ENCODE measurements at regions not wholly inside any gene's neighbourhood (a gene's known extent, or its start where the extent isn't known, plus 50 kb on each side); places are given as distances from the start of the nearest gene placed in this dataset.
"Not testable (repeated sequence)": the region's sequence is repeated elsewhere in the genome, so short reads cannot be mapped to it uniquely, and the experiment has no call there.

GRCh38 chr6:21729431-21729830, 135.9 kb downstream of the SOX4 start:
- Mint-ChIP-seq H3K4me3 (no peak overlapping the region), H3K36me3 (ENCODE audit: low read depth) (no peaks in the 10 kb centered on the region), H3K4me1 (no peaks in the 10 kb centered on the region), H3K27me3 (no peaks in the 10 kb centered on the region), H3K9me3 (no peaks in the 10 kb centered on the region), H3K27ac (no peak overlapping the region)
- no peak for ATAC-seq (replicated peaks)

DNA sequence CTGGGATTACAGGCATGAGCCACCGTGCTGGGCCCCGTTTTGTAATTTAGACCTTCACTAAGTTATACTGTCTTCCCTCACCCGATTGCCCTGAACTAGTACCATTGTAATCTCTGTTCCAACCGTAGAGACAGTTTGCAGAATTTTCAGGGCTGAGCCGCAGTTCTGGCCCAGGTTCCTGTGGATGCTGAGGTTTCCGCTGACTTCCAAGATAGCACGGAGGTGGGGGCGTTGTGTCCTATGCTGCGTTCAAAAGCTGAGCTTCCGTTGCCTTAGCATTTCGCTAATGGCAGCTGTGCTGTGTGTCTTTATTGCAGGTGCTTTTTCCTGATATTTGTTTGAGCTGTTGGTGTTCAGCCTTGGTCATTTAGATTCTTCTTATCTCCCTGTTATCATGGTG, 137.0 kb downstream of the SOX4 start:
- Mint-ChIP-seq H3K9me3 (no peaks in the 10 kb centered on the region), H3K4me1 (no peaks in the 10 kb centered on the region), H3K36me3 (ENCODE audit: low read depth) (no peaks in the 10 kb centered on the region), H3K4me3 (no peak overlapping the region), H3K27ac (no peak overlapping the region), H3K27me3 (no peaks in the 10 kb centered on the region)
- ATAC-seq (replicated peaks), result no peak

DNA sequence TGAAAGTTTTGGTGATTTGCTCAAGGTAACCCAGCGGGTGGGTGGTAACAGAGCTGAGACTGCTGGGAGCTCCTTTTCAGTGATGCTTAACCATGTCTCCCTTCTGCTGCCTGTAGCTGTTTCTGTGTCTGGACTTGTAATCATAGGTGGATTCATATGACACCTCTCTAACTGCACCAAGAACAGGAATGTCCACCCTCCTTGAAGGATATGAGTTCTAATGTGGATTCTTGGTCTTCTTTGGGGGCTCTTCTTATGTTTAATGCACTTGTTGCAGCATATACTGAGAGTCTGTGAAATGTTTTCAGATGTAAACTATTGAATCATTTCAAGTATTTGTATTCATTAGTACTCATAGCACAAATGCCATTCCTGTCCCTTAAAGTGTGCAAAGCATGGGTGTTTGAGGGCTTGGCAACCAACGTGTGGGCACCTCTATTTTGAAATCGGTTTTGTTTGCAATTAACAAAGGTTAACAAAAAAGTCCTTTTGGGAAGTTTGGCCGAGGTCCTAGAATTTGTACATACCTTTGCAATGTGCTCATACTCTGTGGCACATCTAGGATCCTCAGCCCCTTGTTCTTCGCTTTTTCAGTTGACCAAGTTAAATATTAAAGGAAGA, 138.0 kb downstream of the SOX4 start:
- Mint-ChIP-seq H3K27me3 (no peaks in the 10 kb centered on the region), H3K9me3 (no peaks in the 10 kb centered on the region)

GRCh38 chr6:21732032-21732730, 138.6 kb downstream of the SOX4 start:
- not testable (repeated sequence) for H3K27me3 Mint-ChIP-seq; H3K36me3 Mint-ChIP-seq (ENCODE audit: low read depth); H3K4me3 Mint-ChIP-seq; H3K27ac Mint-ChIP-seq; H3K4me1 Mint-ChIP-seq; H3K9me3 Mint-ChIP-seq; ATAC-seq (replicated peaks)

More for the DNA sequence above, 138.0 kb downstream of the SOX4 start:
- Mint-ChIP-seq H3K4me1 (no peaks in the 10 kb centered on the region), H3K36me3 (ENCODE audit: low read depth) (no peaks in the 10 kb centered on the region), H3K27ac (no peak overlapping the region), H3K4me3 (no peak overlapping the region)
- ATAC-seq (replicated peaks), result no peak

- Mint-ChIP-seq H3K9me3 (no peaks in the 10 kb centered on the region), H3K36me3 (ENCODE audit: low read depth) (no peaks in the 10 kb centered on the region), H3K4me3 (no peak overlapping the region), H3K4me1 (no peaks in the 10 kb centered on the region), H3K27ac (no peak overlapping the region), H3K27me3 (peaks cover 3% of the 10 kb centered on the region)
- no peak for ATAC-seq (replicated peaks)
Observed at GRCh38 chr6:21732731-21733130, 139.2 kb downstream of the SOX4 start.

DNA sequence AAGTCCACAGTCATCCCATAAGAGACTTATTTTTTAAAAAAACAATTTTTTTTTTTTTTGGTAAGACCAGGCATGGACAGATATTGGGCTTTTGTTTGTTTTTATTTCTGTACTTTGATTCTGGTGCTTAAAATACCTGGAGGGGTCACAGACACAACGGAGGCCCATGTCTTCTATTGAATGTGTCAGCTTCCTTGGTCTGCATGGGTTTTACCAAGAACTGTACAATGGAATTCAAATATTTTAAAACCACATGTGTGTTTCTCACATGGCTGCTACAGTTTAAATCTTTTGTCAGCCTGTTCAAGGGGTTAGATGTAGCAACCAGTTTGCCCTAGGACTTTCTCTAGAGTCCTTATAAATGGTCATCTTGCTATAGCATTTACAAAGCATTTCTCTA, 139.8 kb downstream of the SOX4 start:
- Mint-ChIP-seq H3K9me3 (no peaks in the 10 kb centered on the region), H3K36me3 (ENCODE audit: low read depth) (no peaks in the 10 kb centered on the region)

DNA sequence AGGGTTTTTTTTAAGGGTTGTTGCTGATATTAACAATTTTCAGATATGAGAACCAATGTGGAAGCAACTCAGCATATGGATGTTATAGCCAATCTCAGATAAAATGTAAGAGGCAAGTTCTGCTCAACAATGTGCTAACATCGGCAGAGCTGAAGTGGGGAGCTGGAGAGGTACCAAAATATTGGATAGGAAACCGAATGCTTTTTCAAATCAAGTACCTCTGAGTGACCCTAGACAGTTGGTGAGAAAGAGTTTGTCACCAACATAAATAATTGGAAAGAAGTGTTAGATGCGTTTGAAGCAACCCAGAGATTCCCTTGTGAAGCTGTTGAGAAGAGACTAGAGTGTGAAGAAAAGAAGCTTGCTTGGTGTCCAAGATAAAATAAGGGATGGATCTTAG, 140.7 kb downstream of the SOX4 start:
- Mint-ChIP-seq H3K36me3 (ENCODE audit: low read depth) (no peaks in the 10 kb centered on the region), H3K4me1 (no peaks in the 10 kb centered on the region), H3K27ac (no peak overlapping the region), H3K4me3 (no peak overlapping the region), H3K9me3 (no peaks in the 10 kb centered on the region), H3K27me3 (peaks cover 4% of the 10 kb centered on the region)
- ATAC-seq (replicated peaks), result no peak

More for the DNA sequence above, 139.8 kb downstream of the SOX4 start:
- no peaks in the 10 kb centered on the region for H3K4me1 Mint-ChIP-seq
- no peak overlapping the region for H3K27ac Mint-ChIP-seq
- no peak for ATAC-seq (replicated peaks)
- peaks cover 4% of the 10 kb centered on the region for H3K27me3 Mint-ChIP-seq
- no peak overlapping the region for H3K4me3 Mint-ChIP-seq

DNA sequence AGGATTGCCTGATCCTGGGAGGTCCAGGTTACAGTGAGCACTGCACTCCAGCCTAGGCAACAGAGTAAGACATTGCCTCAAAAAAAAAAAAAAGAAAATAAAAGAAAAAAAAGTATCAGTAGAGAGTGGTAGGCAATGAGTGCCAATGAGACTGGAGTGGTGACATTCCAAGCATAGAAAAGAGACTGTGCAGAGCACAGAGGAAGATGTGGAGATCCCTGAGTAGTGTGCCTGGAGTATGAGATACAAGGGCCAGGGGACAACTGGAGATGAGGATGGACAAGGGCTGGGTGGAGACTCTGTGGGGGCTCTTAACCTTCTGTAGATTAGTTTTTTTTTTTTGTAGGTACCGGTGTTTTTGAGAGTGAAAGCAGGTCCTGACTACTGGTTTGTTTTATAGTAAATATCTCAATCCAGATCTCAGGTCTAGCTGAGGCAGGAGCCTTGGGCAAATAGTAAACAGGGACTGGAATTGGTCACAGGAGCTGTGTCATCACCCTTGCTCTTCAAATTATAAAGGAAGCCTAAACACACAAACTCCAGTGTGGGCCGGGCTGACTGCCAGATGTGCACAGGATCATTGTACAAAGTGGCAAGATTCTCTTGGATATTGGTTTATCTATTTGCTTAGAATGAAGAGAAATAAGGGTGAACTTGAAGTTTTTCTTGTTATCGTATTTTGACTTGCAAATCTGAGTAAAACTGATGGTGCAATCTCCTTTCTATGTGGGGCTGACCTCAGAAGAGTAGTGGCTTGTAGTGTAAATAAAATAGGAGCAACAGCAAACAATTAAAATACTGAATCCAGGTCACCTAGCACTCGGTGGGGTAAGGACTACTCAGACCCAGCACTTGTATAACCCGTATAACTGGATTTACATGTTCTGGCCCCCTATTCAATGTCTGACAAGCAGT, 144.9 kb downstream of the SOX4 start:
- Mint-ChIP-seq H3K9me3 (no peaks in the 10 kb centered on the region), H3K36me3 (ENCODE audit: low read depth) (no peaks in the 10 kb centered on the region), H3K4me1 (no peaks in the 10 kb centered on the region), H3K27me3 (peaks cover 4% of the 10 kb centered on the region), H3K27ac (no peak overlapping the region), H3K4me3 (no peak overlapping the region)
- no peak for ATAC-seq (replicated peaks)

DNA sequence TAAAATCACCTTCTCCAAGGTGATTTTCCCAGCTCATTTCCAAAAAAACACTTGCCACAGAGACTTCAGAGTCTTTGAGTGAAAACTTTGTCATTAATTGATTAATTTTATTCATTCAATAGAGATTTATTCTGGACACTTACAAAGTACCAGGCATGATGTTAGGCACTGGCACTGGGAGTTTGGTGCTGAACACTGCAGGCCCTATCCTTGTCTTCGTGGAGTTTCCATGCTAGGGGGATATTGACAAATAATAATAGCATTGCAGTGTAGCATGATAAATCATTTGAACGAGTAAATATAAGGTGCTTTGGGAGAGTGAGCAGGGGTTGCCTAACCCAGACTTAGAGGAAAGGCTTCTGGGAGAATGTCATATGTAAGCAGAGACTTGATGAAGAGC, 145.7 kb downstream of the SOX4 start:
- Mint-ChIP-seq H3K4me1 (no peaks in the 10 kb centered on the region), H3K27me3 (peaks cover 4% of the 10 kb centered on the region), H3K9me3 (no peaks in the 10 kb centered on the region), H3K4me3 (no peak overlapping the region), H3K27ac (no peak overlapping the region), H3K36me3 (ENCODE audit: low read depth) (no peaks in the 10 kb centered on the region)
- ATAC-seq (replicated peaks), result no peak

DNA sequence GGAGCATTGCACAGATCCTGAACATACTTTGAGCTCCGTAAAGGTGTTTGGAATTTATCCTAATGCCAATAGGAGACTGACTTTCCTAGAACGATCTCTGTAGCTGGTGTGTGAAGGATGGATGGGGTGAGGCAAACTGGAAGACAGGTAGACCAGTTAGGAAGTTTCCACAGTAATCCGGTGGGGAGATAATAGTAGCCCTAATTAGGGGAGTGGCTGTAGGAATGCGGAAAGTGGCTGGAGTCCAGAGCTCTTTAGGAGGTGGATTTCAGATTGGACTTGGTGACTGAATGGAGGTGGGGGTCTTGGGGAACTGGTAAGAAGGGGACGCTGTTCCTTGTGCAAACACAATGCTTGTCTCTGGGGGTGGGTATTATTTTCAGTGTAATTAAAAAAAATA, 146.3 kb downstream of the SOX4 start:
- Mint-ChIP-seq H3K36me3 (ENCODE audit: low read depth) (no peaks in the 10 kb centered on the region), H3K9me3 (no peaks in the 10 kb centered on the region), H3K27ac (no peak overlapping the region)

DNA sequence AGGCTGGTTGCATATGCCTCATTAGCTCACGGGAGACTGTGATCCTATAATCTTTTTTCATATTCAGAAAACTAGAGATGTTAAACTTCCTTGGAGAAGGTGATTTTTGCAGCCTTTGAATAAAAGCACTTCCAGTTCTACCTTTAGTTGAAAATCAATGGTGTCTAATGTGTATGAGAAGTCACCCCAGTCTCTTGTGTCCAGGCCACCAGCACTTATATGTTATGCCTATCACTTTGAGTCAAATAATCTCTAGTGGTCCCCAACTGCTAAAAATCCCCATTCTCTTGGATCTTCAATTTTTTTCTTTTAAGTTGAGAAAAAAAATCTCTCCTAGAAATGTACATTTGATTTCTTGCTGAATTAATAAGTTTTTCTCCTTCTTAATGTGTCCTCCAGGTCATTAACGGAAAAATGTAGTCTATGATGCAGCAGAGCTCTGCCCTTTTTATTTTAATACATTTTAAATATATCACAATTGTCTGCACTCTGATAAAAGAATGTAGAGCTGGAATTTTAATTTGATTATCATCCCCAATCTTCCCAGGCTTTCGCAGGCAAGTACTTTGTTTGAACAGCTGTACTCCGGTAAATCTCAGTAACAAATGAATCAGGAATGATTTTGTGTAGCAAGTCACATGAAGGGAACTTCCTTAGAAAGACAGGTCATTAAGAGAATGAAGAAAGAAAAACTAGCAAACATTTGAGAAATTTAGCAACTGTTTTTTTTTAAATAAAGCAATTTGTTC, 147.0 kb downstream of the SOX4 start:
- Mint-ChIP-seq H3K27me3 (peaks cover 4% of the 10 kb centered on the region), H3K4me1 (no peaks in the 10 kb centered on the region), H3K4me3 (no peak overlapping the region), H3K27ac (no peak overlapping the region), H3K9me3 (no peaks in the 10 kb centered on the region), H3K36me3 (ENCODE audit: low read depth) (no peaks in the 10 kb centered on the region)
- ATAC-seq (replicated peaks), result no peak

More for the DNA sequence above, 146.3 kb downstream of the SOX4 start:
- H3K27me3 Mint-ChIP-seq, result peaks cover 4% of the 10 kb centered on the region
- H3K4me3 Mint-ChIP-seq, result no peak overlapping the region
- no peaks in the 10 kb centered on the region for H3K4me1 Mint-ChIP-seq
- ATAC-seq (replicated peaks), result no peak

- H3K4me3 Mint-ChIP-seq, result no peak overlapping the region
- no peaks in the 10 kb centered on the region for H3K9me3 Mint-ChIP-seq
- H3K36me3 Mint-ChIP-seq (ENCODE audit: low read depth), result no peaks in the 10 kb centered on the region
- no peaks in the 10 kb centered on the region for H3K4me1 Mint-ChIP-seq
- no peak overlapping the region for H3K27ac Mint-ChIP-seq
- no peak for ATAC-seq (replicated peaks)
- peaks cover 4% of the 10 kb centered on the region for H3K27me3 Mint-ChIP-seq
Observed at GRCh38 chr6:21741221-21742109, 147.9 kb downstream of the SOX4 start.

DNA sequence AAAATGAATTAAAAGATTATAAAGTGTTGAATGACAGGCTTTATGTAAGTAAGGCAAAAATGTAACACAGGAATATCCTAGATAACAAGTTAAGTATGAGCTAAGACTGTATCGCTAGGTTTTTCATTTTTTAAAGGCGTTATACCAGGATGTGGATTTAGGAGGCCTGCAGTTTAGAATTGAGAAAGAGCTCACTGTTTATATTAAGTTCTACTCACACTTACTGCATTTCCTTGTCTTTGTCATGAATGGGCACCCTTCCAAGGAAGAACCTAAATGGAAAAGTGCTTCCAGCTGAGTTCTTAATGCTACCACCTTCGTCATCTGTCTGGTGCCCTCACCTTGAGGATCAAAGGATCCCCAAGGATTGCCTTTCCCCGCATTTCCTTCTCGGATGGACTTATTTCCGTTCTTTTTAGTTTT, 148.7 kb downstream of the SOX4 start:
- Mint-ChIP-seq H3K4me1 (no peaks in the 10 kb centered on the region), H3K36me3 (ENCODE audit: low read depth) (no peaks in the 10 kb centered on the region), H3K27me3 (peaks cover 4% of the 10 kb centered on the region), H3K4me3 (no peak overlapping the region), H3K27ac (no peak overlapping the region), H3K9me3 (no peaks in the 10 kb centered on the region)
- ATAC-seq (replicated peaks), result no peak
